Mucosa of descending colon (tissue), 3 donors: ENCODE measurements at regions not wholly inside any gene's neighbourhood (a gene's known extent, or its start where the extent isn't known, plus 50 kb on each side); places are given as distances from the start of the nearest gene placed in this dataset.

ENCODE experiments used
- ATAC-seq: fragments of 200-7000 bp; cut with Tn5 transposase; one replicate; pipeline ENCODE4 v1.9.1; 2020; ENCODE audit warnings: mild to moderate bottlenecking, moderate library complexity
- DNase-seq, 3 donors: peaks; one replicate each; pipeline ENCODE4 v3.0.0-alpha.2; 2020
- H3K36me3 ChIP-seq: fragments of 200-600 bp; one replicate; pipeline ENCODE4 v1.8.0; 2021; ENCODE audit warnings: low read depth, mild to moderate bottlenecking
- H3K4me1 ChIP-seq: fragments of 200-600 bp; one replicate; pipeline ENCODE4 v1.8.0; 2021; ENCODE audit warnings: low read depth, mild to moderate bottlenecking
- H3K4me3 ChIP-seq: fragments of 200-600 bp; one replicate; pipeline ENCODE4 v1.8.0; 2021; ENCODE audit warnings: mild to moderate bottlenecking
- H3K9me3 ChIP-seq: fragments of 200-600 bp; one replicate; pipeline ENCODE4 v1.8.0; 2021; ENCODE audit warnings: mild to moderate bottlenecking
- intact Hi-C, 2 donors: fragments of 100-400 bp; cut with DNase I in 1 of 2; cut with micrococcal nuclease in 1 of 2; formaldehyde crosslinking; loops; one replicate each; pipeline versions ENCODE4 v1.11.0 to v1.11.1; 2022; cut with DNase I, micrococcal nuclease
- TF ChIP-seq, protein P1 (sequence below): fragments of 200-600 bp; IDR thresholded peaks from one replicate; pipeline ENCODE4 v1.8.0; 2022; ENCODE audit warnings: antibody characterized with exemption, mild to moderate bottlenecking
- donor health status: DM: no; HTN: no; CAD: no; lungs with moderate emphysema.
- donor health status: DM: no; HTN: no; CAD: no.
- donor health status: DM: no; HTN: yes; CAD: no.

DNA sequence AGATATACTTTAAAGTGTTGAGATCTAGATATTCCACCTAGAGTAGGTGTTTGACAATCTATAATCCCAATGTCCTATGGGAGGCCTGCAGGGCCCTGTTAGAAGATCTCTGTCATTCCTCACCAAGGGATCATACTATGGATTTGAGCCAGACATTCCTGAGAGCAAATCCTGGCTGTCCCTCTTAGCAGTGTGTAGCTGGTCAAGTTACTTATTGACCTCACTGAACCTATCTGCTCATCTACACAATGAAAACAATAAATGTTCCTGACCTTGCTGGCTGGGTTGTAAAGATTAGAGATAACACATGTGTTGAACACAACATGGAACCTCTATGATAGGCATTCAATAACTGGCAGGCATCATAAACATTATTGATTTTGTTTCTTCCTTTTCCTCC is 265.6 kb upstream of the ATP11B start:
- peak; percentile 88 for ATAC-seq
- peak in 1 of 3 donors; percentile 17 for DNase-seq
- TF ChIP-seq, protein P1, sequence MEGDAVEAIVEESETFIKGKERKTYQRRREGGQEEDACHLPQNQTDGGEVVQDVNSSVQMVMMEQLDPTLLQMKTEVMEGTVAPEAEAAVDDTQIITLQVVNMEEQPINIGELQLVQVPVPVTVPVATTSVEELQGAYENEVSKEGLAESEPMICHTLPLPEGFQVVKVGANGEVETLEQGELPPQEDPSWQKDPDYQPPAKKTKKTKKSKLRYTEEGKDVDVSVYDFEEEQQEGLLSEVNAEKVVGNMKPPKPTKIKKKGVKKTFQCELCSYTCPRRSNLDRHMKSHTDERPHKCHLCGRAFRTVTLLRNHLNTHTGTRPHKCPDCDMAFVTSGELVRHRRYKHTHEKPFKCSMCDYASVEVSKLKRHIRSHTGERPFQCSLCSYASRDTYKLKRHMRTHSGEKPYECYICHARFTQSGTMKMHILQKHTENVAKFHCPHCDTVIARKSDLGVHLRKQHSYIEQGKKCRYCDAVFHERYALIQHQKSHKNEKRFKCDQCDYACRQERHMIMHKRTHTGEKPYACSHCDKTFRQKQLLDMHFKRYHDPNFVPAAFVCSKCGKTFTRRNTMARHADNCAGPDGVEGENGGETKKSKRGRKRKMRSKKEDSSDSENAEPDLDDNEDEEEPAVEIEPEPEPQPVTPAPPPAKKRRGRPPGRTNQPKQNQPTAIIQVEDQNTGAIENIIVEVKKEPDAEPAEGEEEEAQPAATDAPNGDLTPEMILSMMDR, result no peak
- intact Hi-C loops, result no loop called here
- Histone ChIP-seq H3K4me3 (no peak overlapping the region), H3K9me3 (no peaks in the 10 kb centered on the region), H3K36me3 (no peaks in the 10 kb centered on the region), H3K4me1 (peaks cover 5% of the 10 kb centered on the region)

DNA sequence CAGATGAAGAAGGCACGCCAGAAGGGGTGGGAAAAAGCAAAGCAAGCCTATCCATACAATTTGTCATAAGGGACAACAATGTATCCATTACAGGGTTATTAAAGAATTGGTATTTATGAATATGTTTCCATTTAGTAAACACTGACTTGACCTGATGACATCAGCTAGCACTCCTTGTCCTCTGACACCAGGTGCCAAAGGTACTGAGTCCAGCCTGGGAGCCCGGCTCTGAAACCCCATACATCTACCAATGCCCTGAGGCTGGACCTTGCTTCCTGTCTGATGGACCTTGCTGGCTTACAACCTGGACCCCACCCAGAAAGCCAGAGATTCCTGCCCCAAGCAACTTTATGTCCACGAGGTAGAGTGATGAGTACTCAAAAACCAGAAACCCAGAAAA is 263.0 kb upstream of the ATP11B start:
- ATAC-seq, result no peak
- intact Hi-C loops, result no loop called here
- Histone ChIP-seq H3K4me3 (no peak overlapping the region), H3K9me3 (no peaks in the 10 kb centered on the region), H3K4me1 (peaks cover 5% of the 10 kb centered on the region), H3K36me3 (no peaks in the 10 kb centered on the region)
- DNase-seq, result no peak
- TF ChIP-seq, protein P1, result no peak

DNA sequence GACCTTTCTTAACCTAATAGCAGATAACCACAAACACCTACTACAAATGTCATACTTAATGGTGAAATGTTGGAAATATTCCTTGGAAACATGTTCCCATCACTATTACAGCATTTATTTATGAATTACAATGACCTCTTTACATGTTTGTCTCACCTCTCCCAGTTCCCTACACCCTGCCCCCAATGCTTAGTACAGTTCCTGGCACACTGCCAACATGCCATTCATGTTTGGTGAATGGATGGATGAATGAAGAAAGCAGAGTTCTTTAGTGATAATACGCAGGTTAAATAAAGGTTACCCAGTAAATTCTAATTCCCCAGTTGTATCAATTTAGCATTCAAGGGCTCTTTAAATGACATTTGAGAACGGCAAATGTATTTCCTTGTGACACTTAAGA is 259.9 kb upstream of the ATP11B start:
- H3K36me3 ChIP-seq, result no peaks in the 10 kb centered on the region
- intact Hi-C loops, result no loop called here
- H3K9me3 ChIP-seq, result no peaks in the 10 kb centered on the region
- no peak for DNase-seq
- ATAC-seq, result no peak
- H3K4me3 ChIP-seq, result no peak overlapping the region
- TF ChIP-seq, protein P1, result no peak
- no peaks in the 10 kb centered on the region for H3K4me1 ChIP-seq

DNA sequence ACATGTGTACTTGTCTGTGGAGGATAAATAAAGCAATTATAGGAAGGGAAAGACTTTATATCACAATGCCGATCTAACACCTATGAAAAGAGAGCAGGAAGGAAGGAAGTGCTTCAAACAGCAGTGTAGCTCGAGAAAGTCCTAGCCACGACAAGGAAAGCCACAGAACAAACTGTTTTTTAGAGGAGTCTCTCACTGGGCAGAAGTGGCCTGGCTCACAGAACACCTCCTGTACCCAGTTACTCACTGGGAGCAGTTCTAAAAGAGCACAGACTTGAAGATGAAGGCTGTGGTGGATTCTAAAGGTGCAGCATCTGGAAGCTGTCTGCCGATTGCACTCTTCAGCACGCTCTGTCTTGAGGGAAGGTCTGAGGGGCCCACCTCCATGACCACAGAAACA is 248.8 kb upstream of the ATP11B start:
- no peaks in the 10 kb centered on the region for H3K4me1 ChIP-seq
- DNase-seq (no peak), ATAC-seq (no peak)
- TF ChIP-seq, protein P1, result no peak
- intact Hi-C loops, result no loop called here
- no peaks in the 10 kb centered on the region for H3K36me3 ChIP-seq
- no peaks in the 10 kb centered on the region for H3K9me3 ChIP-seq
- no peak overlapping the region for H3K4me3 ChIP-seq

DNA sequence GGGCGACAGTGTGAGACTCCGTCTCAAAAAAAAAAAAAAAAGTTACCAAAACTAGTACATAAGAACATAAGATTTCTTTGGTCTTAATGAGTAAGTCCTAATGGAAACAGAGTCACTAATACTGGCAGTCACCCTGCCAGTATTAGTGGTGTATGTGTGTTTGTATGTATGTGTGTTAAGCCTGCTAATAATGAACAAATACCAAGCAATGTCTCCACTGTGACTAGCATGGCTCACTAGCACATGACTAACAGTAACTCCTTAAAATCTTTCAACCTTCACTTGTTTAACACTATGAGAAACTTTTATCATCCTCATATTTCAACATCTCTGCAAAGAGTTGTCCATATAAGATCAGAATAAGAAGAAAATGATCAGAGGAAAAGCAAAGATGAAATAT is 231.0 kb upstream of the ATP11B start:
- Histone ChIP-seq H3K4me3 (no peak overlapping the region), H3K4me1 (no peaks in the 10 kb centered on the region), H3K9me3 (peaks cover 11% of the 10 kb centered on the region), H3K36me3 (no peaks in the 10 kb centered on the region)
- intact Hi-C loops, result no loop called here
- TF ChIP-seq, protein P1, result no peak
- no peak for ATAC-seq
- no peak for DNase-seq
